B cell (primary cell): ENCODE measurements at regions not wholly inside any gene's neighbourhood (a gene's known extent, or its start where the extent isn't known, plus 50 kb on each side); places are given as distances from the start of the nearest gene placed in this dataset.
"Not testable (repeated sequence)": the region's sequence is repeated elsewhere in the genome, so short reads cannot be mapped to it uniquely, and the experiment has no call there.

Source experiments
- ATAC-seq: fragments of 200-7000 bp; cut with Tn5 transposase; one replicate; pipeline ENCODE4 v1.10.0; 2021; ENCODE audit warnings: low read depth, mild to moderate bottlenecking, moderate number of reproducible peaks, moderate library complexity
- CTCF ChIA-PET: fragments of 350-600 bp; sonication (Branson Sonifier 250); formaldehyde crosslinking; loops from one replicate; lab custom pipeline; 2021; ENCODE audit warnings: antibody characterized with exemption, inconsistent platforms; lab: Charles Lee
- POLR2A ChIA-PET: fragments of 350-600 bp; sonication (Branson Sonifier 250); formaldehyde crosslinking; loops from one replicate; lab custom pipeline; 2021; ENCODE audit warnings: antibody characterized with exemption; lab: Charles Lee
- DNase-seq: peaks from one replicate; pipeline ENCODE4 v3.0.0; 2013
- H2AFZ ChIP-seq: 2 replicates; pipeline ENCODE4 v1.6.1; 2012; ENCODE audit warnings: mild to moderate bottlenecking, low read depth, low read length; ENCODE audit not compliant: insufficient read depth, poor library complexity, severe bottlenecking
- H3K27ac ChIP-seq, 2 donors: 1 replicate in 1 of 2; 2 replicates in 1 of 2; pipeline ENCODE4 v1.5.1; 2012 to 2013; ENCODE audit warnings: low read length in 2 of 2, mild to moderate bottlenecking in 2 of 2, moderate library complexity in 1 of 2
- H3K27me3 ChIP-seq, 4 experiments: fragments of 200-600 bp in 1 of 4; sonication (generic) in 1 of 4; replicated peaks in 1 of 4; 1 replicate in 2 of 4; 2 replicates in 2 of 4; pipeline versions ENCODE4 v1.6.1 to v1.7.0; 2013 to 2016; ENCODE audit warnings: low read length in 3 of 4, mild to moderate bottlenecking in 2 of 4, mixed read lengths in 1 of 4, moderate library complexity in 1 of 4; ENCODE audit not compliant: insufficient read depth in 4 of 4, control insufficient read depth in 3 of 4; ENCODE audit errors: control extremely low read depth in 1 of 4
- H3K36me3 ChIP-seq, 2 experiments: replicated peaks in 1 of 2; 1 replicate in 1 of 2; 2 replicates in 1 of 2; pipeline versions ENCODE4 v1.6.1 to v1.7.1; 2013; ENCODE audit warnings: low read length in 1 of 2; ENCODE audit not compliant: insufficient read depth in 2 of 2, control insufficient read depth in 1 of 2; ENCODE audit errors: control extremely low read depth in 1 of 2, extremely low read depth in 1 of 2
- H3K4me1 ChIP-seq, 2 donors: fragments of 200-600 bp in 1 of 2; sonication (generic) in 1 of 2; 1 replicate in 1 of 2; 2 replicates in 1 of 2; pipeline versions ENCODE4 v1.5.1 to v1.6.1; 2013 to 2017; ENCODE audit warnings: low read length in 2 of 2; ENCODE audit not compliant: control insufficient read depth in 2 of 2, insufficient read depth in 2 of 2
- H3K4me2 ChIP-seq: replicated peaks from 2 replicates; pipeline ENCODE3; 2012; ENCODE audit warnings: mild to moderate bottlenecking, low read depth, low read length; ENCODE audit not compliant: poor library complexity, severe bottlenecking
- H3K4me3 ChIP-seq, 5 experiments: fragments of 200-600 bp in 1 of 5; sonication (generic) in 1 of 5; 1 replicate in 3 of 5; 2 replicates in 2 of 5; pipeline versions ENCODE4 v1.5.1 to v1.7.0; 2011 to 2016; ENCODE audit warnings: low read length in 4 of 5, mild to moderate bottlenecking in 4 of 5, low read depth in 2 of 5, control low read depth in 1 of 5, moderate library complexity in 1 of 5; ENCODE audit not compliant: insufficient read depth in 1 of 5; ENCODE audit errors: control extremely low read depth in 1 of 5, extremely low read depth in 1 of 5
- H3K79me2 ChIP-seq: fragments of 200-600 bp; sonication (generic); one replicate; pipeline ENCODE4 v1.6.0; 2016; ENCODE audit warnings: low read length; ENCODE audit not compliant: control insufficient read depth, insufficient read depth
- H3K9ac ChIP-seq: fragments of 200-600 bp; sonication (generic); 2 replicates; pipeline ENCODE4 v1.6.1; 2017; ENCODE audit warnings: mild to moderate bottlenecking, low read length, moderate library complexity
- H3K9me3 ChIP-seq, 3 donors: one replicate each; pipeline versions ENCODE4 v1.6.1 to v1.7.1; 2013; ENCODE audit warnings: low read length in 2 of 3; ENCODE audit not compliant: control insufficient read depth in 2 of 3, insufficient read depth in 1 of 3; ENCODE audit errors: control extremely low read depth in 1 of 3
- H4K20me1 ChIP-seq: 2 replicates; pipeline ENCODE4 v1.6.0; 2012; ENCODE audit warnings: mild to moderate bottlenecking, low read length; ENCODE audit not compliant: insufficient read depth, control insufficient read depth, poor library complexity, severe bottlenecking
- H3K27ac Mint-ChIP-seq: one replicate; pipeline ENCODE4 v1.8.0; 2021; ENCODE audit warnings: mixed read lengths
- H3K27me3 Mint-ChIP-seq: one replicate; pipeline ENCODE4 v1.8.0; 2021; ENCODE audit warnings: mixed read lengths
- H3K4me1 Mint-ChIP-seq: one replicate; pipeline ENCODE4 v1.8.0; 2021; ENCODE audit warnings: mixed read lengths
- H3K4me3 Mint-ChIP-seq: one replicate; pipeline ENCODE4 v1.8.0; 2021; ENCODE audit warnings: mixed read lengths
- H3K9me3 Mint-ChIP-seq: one replicate; pipeline ENCODE4 v1.8.0; 2022; ENCODE audit warnings: mixed read lengths; ENCODE audit not compliant: insufficient read depth
- EZH2 ChIP-seq: IDR thresholded peaks from 2 replicates; pipeline ENCODE4 v1.6.1; 2012; ENCODE audit warnings: borderline replicate concordance, low read depth, mild to moderate bottlenecking, moderate library complexity, low read length; ENCODE audit not compliant: insufficient read depth, poor library complexity, severe bottlenecking
- WGBS: methylation state at CpG from one replicate; pipeline ENCODE4 v1.1.5; 2013; ENCODE audit warnings: missing lambda C conversion rate; ENCODE audit not compliant: insufficient coverage; 5-methylcytosine and 5-hydroxymethylcytosine counted together
- intact Hi-C: fragments of 100-400 bp; cut with micrococcal nuclease; formaldehyde crosslinking; loops from one replicate; pipeline ENCODE4 v1.10.0; 2022
- TF ChIP-seq, protein P1 (sequence below): fragments of 200-600 bp; IDR thresholded peaks from one replicate; pipeline ENCODE4 v1.8.0; 2022; ENCODE audit warnings: antibody characterized with exemption, mild to moderate bottlenecking

DNA sequence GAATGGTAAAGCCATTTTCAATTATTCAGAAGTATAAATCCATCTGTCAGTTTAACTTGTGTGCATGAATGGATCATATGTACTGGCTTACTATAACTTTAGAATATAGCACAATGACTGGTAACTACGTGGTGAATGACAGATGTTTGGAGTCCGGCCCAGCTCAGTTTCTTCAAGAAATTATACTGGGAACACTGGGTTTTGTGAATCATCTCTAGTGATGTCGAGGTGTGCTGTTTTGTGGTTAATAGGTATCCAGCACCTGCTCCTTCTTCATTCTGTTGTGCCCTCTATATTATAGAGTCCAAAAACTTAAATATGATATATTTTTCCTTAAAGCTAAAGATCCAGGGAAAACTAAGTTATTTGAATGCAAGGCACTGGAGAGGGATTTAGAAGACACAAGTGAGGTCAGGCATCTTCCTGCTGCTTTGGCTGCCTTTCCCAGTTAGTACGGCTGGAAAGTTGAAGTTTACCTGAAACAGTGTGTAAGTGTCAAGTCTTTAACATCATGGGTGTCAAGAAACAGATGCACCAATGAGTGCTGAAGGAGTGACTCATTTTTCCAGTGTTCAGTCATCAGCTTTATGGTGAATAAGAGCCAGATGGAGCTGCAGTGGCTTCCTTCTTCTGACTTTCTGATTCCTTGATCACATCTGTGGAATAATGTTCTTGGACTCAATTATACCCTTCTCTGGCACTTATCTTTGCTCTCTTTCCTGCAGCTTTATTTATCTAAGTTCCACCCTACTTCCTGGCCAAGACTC, 1079.5 kb upstream of the CELF4 start:
- Histone ChIP-seq H2AFZ (no peak overlapping the region), H3K9ac (no peak overlapping the region), H3K27me3 (no peaks in the 10 kb centered on the region), H4K20me1 (no peaks in the 10 kb centered on the region), H3K36me3 (no peaks in the 10 kb centered on the region), H3K9me3 (no peaks in the 10 kb centered on the region), H3K4me1 (no peaks in the 10 kb centered on the region), H3K4me2 (no peak overlapping the region), H3K27ac (no peak overlapping the region), H3K79me2 (no peaks in the 10 kb centered on the region), H3K4me3 (no peak overlapping the region)
- intact Hi-C loops, result no loop called here
- TF ChIP-seq, protein P1, sequence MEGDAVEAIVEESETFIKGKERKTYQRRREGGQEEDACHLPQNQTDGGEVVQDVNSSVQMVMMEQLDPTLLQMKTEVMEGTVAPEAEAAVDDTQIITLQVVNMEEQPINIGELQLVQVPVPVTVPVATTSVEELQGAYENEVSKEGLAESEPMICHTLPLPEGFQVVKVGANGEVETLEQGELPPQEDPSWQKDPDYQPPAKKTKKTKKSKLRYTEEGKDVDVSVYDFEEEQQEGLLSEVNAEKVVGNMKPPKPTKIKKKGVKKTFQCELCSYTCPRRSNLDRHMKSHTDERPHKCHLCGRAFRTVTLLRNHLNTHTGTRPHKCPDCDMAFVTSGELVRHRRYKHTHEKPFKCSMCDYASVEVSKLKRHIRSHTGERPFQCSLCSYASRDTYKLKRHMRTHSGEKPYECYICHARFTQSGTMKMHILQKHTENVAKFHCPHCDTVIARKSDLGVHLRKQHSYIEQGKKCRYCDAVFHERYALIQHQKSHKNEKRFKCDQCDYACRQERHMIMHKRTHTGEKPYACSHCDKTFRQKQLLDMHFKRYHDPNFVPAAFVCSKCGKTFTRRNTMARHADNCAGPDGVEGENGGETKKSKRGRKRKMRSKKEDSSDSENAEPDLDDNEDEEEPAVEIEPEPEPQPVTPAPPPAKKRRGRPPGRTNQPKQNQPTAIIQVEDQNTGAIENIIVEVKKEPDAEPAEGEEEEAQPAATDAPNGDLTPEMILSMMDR, result no peak
- TF ChIP-seq EZH2, result no peak
- WGBS, result 100% methylated on average over 1 of the region's 4 CpGs
- Mint-ChIP-seq H3K27ac (no peak overlapping the region), H3K27me3 (no peaks in the 10 kb centered on the region), H3K4me1 (no peaks in the 10 kb centered on the region), H3K4me3 (no peak overlapping the region), H3K9me3 (peaks cover 3% of the 10 kb centered on the region)
- ChIA-PET POLR2A (no interaction called here), CTCF (no interaction called here)
- DNase-seq (no peak), ATAC-seq (no peak)

DNA sequence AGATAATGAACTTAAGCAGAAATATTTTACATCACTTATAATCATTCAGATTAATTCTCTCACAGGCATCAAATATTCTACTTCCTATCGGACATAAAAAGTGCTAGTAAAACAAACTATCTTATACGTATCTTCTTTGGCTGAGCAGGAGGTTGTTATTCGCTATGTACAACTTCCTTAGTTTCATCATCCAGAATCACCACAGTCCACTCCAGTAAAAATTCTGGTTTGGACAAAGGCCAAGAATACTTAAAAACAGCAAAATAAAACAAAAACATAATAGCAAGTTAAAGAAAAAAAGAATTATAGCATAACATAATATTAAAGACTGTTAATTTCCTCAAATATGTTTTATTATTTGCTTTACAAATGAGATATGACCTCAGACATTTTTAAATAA, 1077.1 kb upstream of the CELF4 start:
- intact Hi-C loops, result no loop called here
- Histone ChIP-seq H4K20me1 (no peaks in the 10 kb centered on the region), H3K27me3 (no peaks in the 10 kb centered on the region), H3K4me1 (no peaks in the 10 kb centered on the region), H2AFZ (no peak overlapping the region), H3K4me3 (no peak overlapping the region), H3K79me2 (no peaks in the 10 kb centered on the region), H3K4me2 (no peak overlapping the region), H3K9me3 (no peaks in the 10 kb centered on the region), H3K27ac (no peak overlapping the region), H3K36me3 (no peaks in the 10 kb centered on the region), H3K9ac (no peak overlapping the region)
- no CpG with 5 or more reads among the region's 3 CpGs for WGBS
- ATAC-seq (no peak), DNase-seq (no peak)
- Mint-ChIP-seq H3K4me3 (no peak overlapping the region), H3K27ac (no peak overlapping the region), H3K9me3 (peaks cover 10% of the 10 kb centered on the region), H3K4me1 (no peaks in the 10 kb centered on the region), H3K27me3 (no peaks in the 10 kb centered on the region)
- CTCF ChIA-PET, result no interaction called here
- TF ChIP-seq, protein P1, result no peak
- TF ChIP-seq EZH2, result no peak
- POLR2A ChIA-PET, result no interaction called here

DNA sequence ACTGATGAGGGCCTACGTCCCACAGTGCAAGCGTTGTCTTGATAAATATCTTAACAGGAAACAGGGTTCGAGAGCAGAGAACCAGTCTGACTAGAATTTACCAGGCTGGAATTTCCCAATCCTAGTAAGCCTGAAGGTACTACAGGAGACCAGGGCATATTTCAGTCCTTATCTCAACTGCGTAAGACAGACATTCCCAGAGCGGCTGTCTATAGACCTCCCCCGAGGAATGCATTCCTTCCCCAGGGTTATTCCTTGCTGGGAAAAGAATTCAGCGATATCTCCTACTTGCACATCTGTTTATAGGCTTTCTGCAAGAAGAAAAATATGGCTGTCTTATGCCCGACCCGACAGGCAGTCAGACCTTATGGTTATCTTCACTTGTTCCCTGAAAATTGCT, 1074.1 kb upstream of the CELF4 start:
- H2AFZ ChIP-seq, CTCF ChIA-PET, H3K36me3 ChIP-seq, H3K9ac ChIP-seq, H3K9me3 Mint-ChIP-seq, H3K4me1 Mint-ChIP-seq, H3K4me3 ChIP-seq, H4K20me1 ChIP-seq, H3K4me3 Mint-ChIP-seq, H3K9me3 ChIP-seq, ATAC-seq, POLR2A ChIA-PET, H3K79me2 ChIP-seq, H3K27ac Mint-ChIP-seq, H3K27me3 Mint-ChIP-seq, intact Hi-C loops, H3K4me1 ChIP-seq, H3K27me3 ChIP-seq, H3K4me2 ChIP-seq, DNase-seq, H3K27ac ChIP-seq: not testable (repeated sequence)
- 82% methylated on average over 6 of the region's 9 CpGs for WGBS
